Aorta (tissue), 5 donors: ENCODE measurements at regions not wholly inside any gene's neighbourhood (a gene's known extent, or its start where the extent isn't known, plus 50 kb on each side); places are given as distances from the start of the nearest gene placed in this dataset.

ENCODE experiments used
- ATAC-seq: fragments of 200-7000 bp; cut with Tn5 transposase; one replicate; pipeline ENCODE4 v1.9.1; 2022; ENCODE audit warnings: moderate library complexity; ENCODE audit not compliant: low FRiP score
- DNase-seq, 2 donors: peaks; one replicate each; pipeline ENCODE4 v3.0.0-alpha.2; 2020
- H3K27ac ChIP-seq, 2 donors: one replicate each; pipeline ENCODE4 v1.5.1; 2013; ENCODE audit warnings: low read length in 2 of 2, mild to moderate bottlenecking in 2 of 2, moderate library complexity in 2 of 2, control low read depth in 1 of 2, inconsistent platforms in 1 of 2, low read depth in 1 of 2
- H3K27me3 ChIP-seq, 2 donors: one replicate each; pipeline ENCODE4 v1.6.1; 2013; ENCODE audit warnings: control low read depth in 1 of 2, low read length in 1 of 2, mild to moderate bottlenecking in 1 of 2, moderate library complexity in 1 of 2; ENCODE audit not compliant: insufficient read depth in 2 of 2, control insufficient read depth in 1 of 2
- H3K36me3 ChIP-seq, 2 donors: one replicate each; pipeline ENCODE4 v1.6.1; 2013; ENCODE audit warnings: control low read depth in 1 of 2, low read length in 1 of 2, mild to moderate bottlenecking in 1 of 2; ENCODE audit not compliant: insufficient read depth in 2 of 2, control insufficient read depth in 1 of 2
- H3K4me1 ChIP-seq, 2 donors: one replicate each; pipeline ENCODE4 v1.6.1; 2013; ENCODE audit warnings: low read length in 2 of 2, control low read depth in 1 of 2, mild to moderate bottlenecking in 1 of 2, moderate library complexity in 1 of 2; ENCODE audit not compliant: insufficient read depth in 2 of 2, control insufficient read depth in 1 of 2
- H3K4me3 ChIP-seq, 2 donors: one replicate each; pipeline ENCODE4 v1.5.1; 2013; ENCODE audit warnings: low read length in 2 of 2, control low read depth in 1 of 2, mild to moderate bottlenecking in 1 of 2
- H3K9me3 ChIP-seq: one replicate; pipeline ENCODE4 v1.6.1; 2013; ENCODE audit warnings: mild to moderate bottlenecking, low read length; ENCODE audit not compliant: control insufficient read depth
- WGBS, 2 donors: extraction: QIAGEN DNeasy Blood & Tissue Kit; methylation state at CpG; one replicate each; pipeline ENCODE4 v1.1.7; 2013; 5-methylcytosine and 5-hydroxymethylcytosine counted together
- intact Hi-C, 2 donors: fragments of 100-400 bp; cut with DNase I; formaldehyde crosslinking; loops; one replicate each; pipeline versions ENCODE4 v1.14.2 to v1.15.0; 2022
- donor health status: healthy with polysubstance abuse.
- donor health status: Bipolar disorder and iron deficiency.
- donor health status: DM: no; HTN: no; CAD: no.
- donor health status: DM: no; HTN: no; CAD: no.
- donor health status: DM: yes; HTN: yes; CAD: no.

DNA sequence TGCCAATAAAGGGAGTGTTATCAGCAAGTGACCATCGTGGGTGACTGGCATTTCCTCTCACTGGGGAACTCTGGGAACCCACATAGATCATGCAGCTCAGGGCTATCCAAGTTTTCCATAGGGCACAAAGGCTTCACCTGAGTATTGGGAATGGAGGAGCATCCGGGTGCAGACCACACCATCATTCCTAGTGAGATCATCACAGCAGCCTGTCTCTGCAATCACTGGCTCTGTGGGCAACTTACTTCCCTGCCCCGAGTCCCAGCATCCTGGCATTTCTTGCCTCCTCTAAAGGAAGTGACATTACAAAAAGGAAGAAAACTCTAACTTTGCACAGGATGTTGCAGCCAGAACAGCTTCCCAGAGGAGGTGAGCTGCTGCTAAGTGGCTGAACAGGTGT is 80.6 kb upstream of the SHB start:
- Histone ChIP-seq H3K27ac (no peak overlapping the region), H3K9me3 (no peaks in the 10 kb centered on the region), H3K4me1 (no peaks in the 10 kb centered on the region), H3K36me3 (no peaks in the 10 kb centered on the region), H3K4me3 (no peak overlapping the region), H3K27me3 (no peaks in the 10 kb centered on the region)
- no peak for ATAC-seq
- intact Hi-C loops: no loop called here
- DNase-seq: no peak
- WGBS, 2 donors: 43 to 48% methylated on average over 3 of the region's 3 CpGs

DNA sequence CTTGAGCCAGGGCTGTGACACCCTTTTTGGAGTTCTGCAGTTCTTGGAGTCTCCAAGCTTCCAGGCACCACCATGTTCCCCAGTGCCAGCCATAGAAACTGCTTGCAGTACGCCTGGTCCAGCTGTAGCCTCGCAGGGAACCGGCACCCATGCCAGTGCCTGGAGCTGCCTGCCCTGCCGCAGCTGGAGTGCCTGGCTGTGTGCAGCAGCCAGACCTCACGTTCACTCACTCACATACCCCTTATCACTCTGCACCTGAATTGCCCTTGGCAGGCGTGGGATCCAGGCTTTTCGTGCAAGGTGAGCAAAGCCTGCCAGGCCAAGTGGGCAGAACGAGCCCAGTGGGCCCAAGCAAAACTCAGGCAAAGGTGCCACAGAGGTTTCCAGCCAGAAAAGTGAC is 77.8 kb upstream of the SHB start:
- no peak overlapping the region for H3K4me3 ChIP-seq
- intact Hi-C loops: no loop called here
- H3K27ac ChIP-seq: no peak overlapping the region
- 94 to 95% methylated on average over 8 of the region's 8 CpGs for WGBS, 2 donors
- H3K9me3 ChIP-seq: no peaks in the 10 kb centered on the region
- no peak for DNase-seq
- H3K4me1 ChIP-seq: no peaks in the 10 kb centered on the region
- H3K27me3 ChIP-seq: no peaks in the 10 kb centered on the region
- no peaks in the 10 kb centered on the region for H3K36me3 ChIP-seq
- ATAC-seq: no peak

GRCh38 chr9:38145526-38146053 is 76.6 kb upstream of the SHB start:
- Histone ChIP-seq H3K4me1 (no peaks in the 10 kb centered on the region), H3K9me3 (no peaks in the 10 kb centered on the region), H3K36me3 (no peaks in the 10 kb centered on the region), H3K27me3 (no peaks in the 10 kb centered on the region), H3K27ac (no peak overlapping the region), H3K4me3 (no peak overlapping the region)
- intact Hi-C loops: no loop called here
- DNase-seq (no peak), ATAC-seq (no peak)
- WGBS, 2 donors: 68 to 78% methylated on average over 6 of the region's 6 CpGs

GRCh38 chr9:38144421-38144820 is 75.4 kb upstream of the SHB start:
- H3K4me1 ChIP-seq: no peaks in the 10 kb centered on the region
- H3K27me3 ChIP-seq: no peaks in the 10 kb centered on the region
- 82 to 83% methylated on average over 4 of the region's 4 CpGs for WGBS, 2 donors
- DNase-seq (no peak), ATAC-seq (no peak)
- H3K27ac ChIP-seq: no peak overlapping the region
- no peak overlapping the region for H3K4me3 ChIP-seq
- no peaks in the 10 kb centered on the region for H3K9me3 ChIP-seq
- intact Hi-C loops: no loop called here
- no peaks in the 10 kb centered on the region for H3K36me3 ChIP-seq

- WGBS, 2 donors: 1 to 2% methylated on average over 4 of the region's 4 CpGs
- H3K4me1 ChIP-seq: no peaks in the 10 kb centered on the region
- H3K4me3 ChIP-seq: no peak overlapping the region
- ATAC-seq (peak; percentile 34), DNase-seq (no peak)
- no peaks in the 10 kb centered on the region for H3K36me3 ChIP-seq
- no peaks in the 10 kb centered on the region for H3K27me3 ChIP-seq
- no peak overlapping the region for H3K27ac ChIP-seq
- no peaks in the 10 kb centered on the region for H3K9me3 ChIP-seq
- intact Hi-C loops: no loop called here
Observed at GRCh38 chr9:38141746-38142591, 72.9 kb upstream of the SHB start.

- Histone ChIP-seq H3K36me3 (no peaks in the 10 kb centered on the region), H3K4me3 (no peak overlapping the region), H3K9me3 (no peaks in the 10 kb centered on the region), H3K27me3 (no peaks in the 10 kb centered on the region), H3K4me1 (no peaks in the 10 kb centered on the region), H3K27ac (no peak overlapping the region)
- no peak for ATAC-seq
- intact Hi-C loops: loop anchor here in 1 of 2 donors (10.0 kb wide), 1 partner anchor 63 kb away; no protein-coding TSS in a partner anchor
- 64 to 69% methylated on average over 4 of the region's 4 CpGs for WGBS, 2 donors
- no peak for DNase-seq
Observed at GRCh38 chr9:38138276-38138675, 69.2 kb upstream of the SHB start.

- Histone ChIP-seq H3K4me3 (no peak overlapping the region), H3K27me3 (no peaks in the 10 kb centered on the region), H3K27ac (no peak overlapping the region), H3K36me3 (no peaks in the 10 kb centered on the region), H3K4me1 (no peaks in the 10 kb centered on the region), H3K9me3 (no peaks in the 10 kb centered on the region)
- no peak for DNase-seq
- intact Hi-C loops: loop anchor here in 1 of 2 donors (10.0 kb wide), 1 partner anchor 63 kb away; no protein-coding TSS in a partner anchor
- 90 to 92% methylated on average over 5 of the region's 5 CpGs for WGBS, 2 donors
- no peak for ATAC-seq
Observed at GRCh38 chr9:38137342-38137741, 68.3 kb upstream of the SHB start.

GRCh38 chr9:38136386-38136785 is 67.4 kb upstream of the SHB start:
- Histone ChIP-seq H3K27me3 (no peaks in the 10 kb centered on the region), H3K4me1 (no peaks in the 10 kb centered on the region), H3K27ac (no peak overlapping the region), H3K9me3 (no peaks in the 10 kb centered on the region), H3K36me3 (no peaks in the 10 kb centered on the region), H3K4me3 (no peak overlapping the region)
- ATAC-seq: no peak
- no peak for DNase-seq
- intact Hi-C loops: loop anchor here in 1 of 2 donors (10.0 kb wide), 1 partner anchor 62 kb away; no protein-coding TSS in a partner anchor
- 98 to 100% methylated on average over 2 of the region's 2 CpGs for WGBS, 2 donors
